K562 (cell line): ENCODE measurements at regions not wholly inside any gene's neighbourhood (a gene's known extent, or its start where the extent isn't known, plus 50 kb on each side); places are given as distances from the start of the nearest gene placed in this dataset.

ENCODE experiments used
- ATAC-seq: fragments of 200-7000 bp; cut with Tn5 transposase; 3 replicates; pipeline ENCODE4 v1.9.1; 2020; ENCODE audit warnings: moderate library complexity
- BruUV-seq: library from RNA; stranded (reverse); fragments of 400-500 nt; replicated peaks from 2 replicates; lab custom pipeline; 2021; lab: Mats Ljungman, UMichigan
- CTCF ChIA-PET: fragments of 300-600 bp; formaldehyde crosslinking; extraction: SDS; loops from one replicate; lab custom pipeline; 2021; ENCODE audit warnings: low intra/inter-chr PET ratio; lab: Yijun Ruan, JAX
- POLR2A ChIA-PET: fragments of 300-600, 350-650 bp; sonication (Branson Sonifier 250); formaldehyde crosslinking; extraction: SDS; loops from one replicate; lab custom pipeline; 2021; ENCODE audit warnings: antibody characterized with exemption, inconsistent platforms; lab: Yijun Ruan, JAX
- DNase-seq, 4 experiments: peaks; one replicate each; pipeline versions ENCODE4 v3.0.0 to v3.0.0-alpha.2; 2011 to 2018; ENCODE audit warnings: low spot score in 3 of 4, mixed read lengths in 3 of 4; ENCODE audit errors: extremely low read depth in 1 of 4
- FAIRE-seq: peaks from 2 replicates; lab custom pipeline; 2011; peaks lifted over from hg19 to GRCh38; lab: Jason Lieb, UNC
- H2AFZ ChIP-seq: 2 replicates; pipeline ENCODE4 v1.6.0; 2011; ENCODE audit warnings: low read depth, low read length, control low read depth, inconsistent platforms
- H3K27ac ChIP-seq: fragments of 200-600 bp; 3 replicates; pipeline ENCODE4 v1.8.0; 2011; ENCODE audit warnings: low read depth, mild to moderate bottlenecking, control low read depth, inconsistent platforms, low read length, moderate library complexity, mixed read lengths; ENCODE audit errors: extremely low read depth
- H3K27me3 ChIP-seq, 2 experiments: fragments of 300-600 bp in 1 of 2; 2 replicates in 1 of 2; 3 replicates in 1 of 2; pipeline versions ENCODE4 v1.6.0 to v1.8.0; 2011; ENCODE audit warnings: inconsistent platforms in 2 of 2, low read length in 2 of 2, mild to moderate bottlenecking in 1 of 2, mixed read lengths in 1 of 2, moderate library complexity in 1 of 2; ENCODE audit not compliant: control insufficient read depth in 2 of 2, insufficient read depth in 2 of 2
- H3K36me3 ChIP-seq: fragments of 300-600 bp; 3 replicates; pipeline ENCODE4 v1.8.0; 2011; ENCODE audit warnings: mild to moderate bottlenecking, low read length, inconsistent platforms; ENCODE audit not compliant: control insufficient read depth, insufficient read depth
- H3K4me1 ChIP-seq, 2 experiments: fragments of 200-600 bp in 1 of 2; replicated peaks in 1 of 2; 2 replicates in 1 of 2; 3 replicates in 1 of 2; pipeline versions ENCODE4 v1.5.1 to v1.8.0; 2011; ENCODE audit warnings: inconsistent platforms in 2 of 2, low read length in 2 of 2, mild to moderate bottlenecking in 1 of 2, mixed read lengths in 1 of 2, moderate library complexity in 1 of 2; ENCODE audit not compliant: control insufficient read depth in 2 of 2, insufficient read depth in 2 of 2
- H3K4me2 ChIP-seq: 2 replicates; pipeline ENCODE4 v1.6.1; 2011; ENCODE audit warnings: low read length, control low read depth, inconsistent platforms, mixed read lengths; ENCODE audit not compliant: insufficient read depth
- H3K4me3 ChIP-seq: fragments of 200-600 bp; sonication (generic), shearing (Covaris generic); 2 replicates; pipeline ENCODE4 v1.5.1; 2016; ENCODE audit warnings: control low read depth, inconsistent platforms
- H3K79me2 ChIP-seq: fragments of 200-600 bp; 3 replicates; pipeline ENCODE4 v1.8.0; 2011; ENCODE audit warnings: low read length, inconsistent platforms; ENCODE audit not compliant: control insufficient read depth, insufficient read depth
- H3K9ac ChIP-seq, 2 experiments: 2 replicates each; pipeline versions ENCODE4 v1.6.0 to v1.6.1; 2011; ENCODE audit warnings: low read depth in 2 of 2, low read length in 2 of 2, control low read depth in 1 of 2, inconsistent platforms in 1 of 2, mild to moderate bottlenecking in 1 of 2, mixed read lengths in 1 of 2; ENCODE audit not compliant: insufficient read depth in 1 of 2
- H3K9me1 ChIP-seq: one replicate; pipeline ENCODE4 v1.6.0; 2011; ENCODE audit warnings: inconsistent platforms, mild to moderate bottlenecking, low read length, moderate library complexity; ENCODE audit not compliant: control insufficient read depth, insufficient read depth
- H3K9me3 ChIP-seq: replicated peaks from 2 replicates; pipeline ENCODE4 v1.5.1; 2011; ENCODE audit warnings: low read depth, low read length, inconsistent platforms; ENCODE audit not compliant: control insufficient read depth, insufficient read depth
- H4K20me1 ChIP-seq: replicated peaks from 2 replicates; pipeline ENCODE4 v1.6.1; 2011; ENCODE audit warnings: low read length, inconsistent platforms, mixed read lengths; ENCODE audit not compliant: control insufficient read depth, insufficient read depth
- CHD1 ChIP-seq: fragments of 200-600 bp; sonication (generic); IDR thresholded peaks from one replicate; pipeline ENCODE4 v1.6.1; 2012; ENCODE audit warnings: mild to moderate bottlenecking, moderate library complexity, low read length, inconsistent platforms
- EGR1 ChIP-seq: fragments of 450-650 bp; conservative IDR thresholded peaks from 2 replicates; pipeline ENCODE4 v1.6.1; 2017; ENCODE audit warnings: mild to moderate bottlenecking
- KAT8 ChIP-seq: fragments of 450-650 bp; IDR thresholded peaks from 2 replicates; pipeline ENCODE4 v1.6.1; 2016; ENCODE audit warnings: low read depth, mild to moderate bottlenecking
- MCM3 ChIP-seq: fragments of 450-650 bp; IDR thresholded peaks from 2 replicates; pipeline ENCODE4 v1.6.1; 2016
- MED1 ChIP-seq: sonication (generic); formaldehyde crosslinking; IDR thresholded peaks from 2 replicates; pipeline ENCODE4 v1.8.1; 2023; ENCODE audit warnings: missing genetic modification reagents, borderline replicate concordance
- NCOR1 ChIP-seq: fragments of 450-650 bp; IDR thresholded peaks from 2 replicates; pipeline ENCODE4 v1.6.1; 2016; ENCODE audit warnings: mild to moderate bottlenecking, moderate library complexity
- NFRKB ChIP-seq: fragments of 450-650 bp; IDR thresholded peaks from 2 replicates; pipeline ENCODE4 v1.6.1; 2016; ENCODE audit warnings: low read depth
- PHF21A ChIP-seq: fragments of 450-650 bp; IDR thresholded peaks from 2 replicates; pipeline ENCODE4 v1.6.1; 2017; ENCODE audit warnings: low read depth, borderline replicate concordance
- ZNF253 ChIP-seq: fragments of 250-450 bp; sonication (Bioruptor Pico); conservative IDR thresholded peaks from 2 replicates; pipeline ENCODE4 v1.6.1; 2021; ENCODE audit warnings: mild to moderate bottlenecking
- WGBS: fragments of 100-300 bp; shearing (Covaris generic); methylation state at CpG from one replicate; pipeline ENCODE4 v1.1.6; 2016; ENCODE audit warnings: low coverage, mixed read lengths; ENCODE audit not compliant: insufficient coverage; ENCODE audit errors: missing lambda C conversion rate; 5-methylcytosine and 5-hydroxymethylcytosine counted together
- in situ Hi-C: fragments of 300-500 bp; cut with MboI; formaldehyde crosslinking; loops from 4 replicates; pipeline ENCODE4 v1.15.0; 2018; ENCODE audit warnings: inconsistent platforms, mixed read lengths
- intact Hi-C: fragments of 100-400 bp; cut with micrococcal nuclease; formaldehyde crosslinking; loops from 2 replicates; pipeline ENCODE4 v1.14.2; 2022
- TF ChIP-seq, protein P1 (sequence below): fragments of 200-800 bp; sonication (Bioruptor generic); IDR thresholded peaks from 2 replicates; pipeline ENCODE4 v1.6.1; 2017; ENCODE audit warnings: missing genetic modification characterization, missing compliant biosample characterization

DNA sequence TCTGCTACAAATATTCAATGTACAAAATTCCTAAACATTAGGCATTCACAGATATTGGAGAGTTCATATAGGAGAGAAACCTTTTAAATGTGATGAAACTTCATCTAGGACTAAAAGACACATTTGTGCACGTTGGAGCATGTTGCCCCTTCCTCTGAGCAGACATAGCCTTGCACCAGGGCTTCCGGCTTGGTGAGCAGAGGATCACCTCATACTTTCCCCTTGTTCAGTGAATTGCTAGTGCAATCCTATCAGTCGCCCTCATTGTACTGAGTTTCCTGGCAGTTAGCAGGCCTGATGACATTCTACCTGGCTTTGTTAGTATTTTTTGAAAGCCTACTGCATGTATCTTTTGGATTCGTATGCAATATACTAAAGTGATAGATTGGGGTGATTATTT, 466.2 kb downstream of the SPRY1 start:
- ATAC-seq (no peak), FAIRE-seq (no peak), DNase-seq (no peak)
- Histone ChIP-seq H3K27me3 (no peaks in the 10 kb centered on the region), H4K20me1 (no peaks in the 10 kb centered on the region), H2AFZ (no peak overlapping the region), H3K4me2 (no peak overlapping the region), H3K79me2 (no peaks in the 10 kb centered on the region), H3K9me3 (no peaks in the 10 kb centered on the region), H3K36me3 (no peaks in the 10 kb centered on the region), H3K4me1 (no peaks in the 10 kb centered on the region), H3K9me1 (no peaks in the 10 kb centered on the region), H3K27ac (no peak overlapping the region), H3K4me3 (no peak overlapping the region), H3K9ac (no peak overlapping the region)
- intact Hi-C loops (no loop called here), in situ Hi-C loops (no loop called here)
- no TSS peak for BruUV-seq
- WGBS = 4% methylated on average over 4 of the region's 4 CpGs
- ChIA-PET POLR2A (no interaction called here), CTCF (no interaction called here)
- TF ChIP-seq MCM3 = no peak
- no peak for TF ChIP-seq NCOR1
- TF ChIP-seq CHD1 = no peak
- TF ChIP-seq MED1 (CRISPR knock-in tag) = no peak
- TF ChIP-seq EGR1 = no peak
- TF ChIP-seq NFRKB = no peak
- no peak for TF ChIP-seq KAT8
- no peak for TF ChIP-seq ZNF253
- TF ChIP-seq, protein P1, sequence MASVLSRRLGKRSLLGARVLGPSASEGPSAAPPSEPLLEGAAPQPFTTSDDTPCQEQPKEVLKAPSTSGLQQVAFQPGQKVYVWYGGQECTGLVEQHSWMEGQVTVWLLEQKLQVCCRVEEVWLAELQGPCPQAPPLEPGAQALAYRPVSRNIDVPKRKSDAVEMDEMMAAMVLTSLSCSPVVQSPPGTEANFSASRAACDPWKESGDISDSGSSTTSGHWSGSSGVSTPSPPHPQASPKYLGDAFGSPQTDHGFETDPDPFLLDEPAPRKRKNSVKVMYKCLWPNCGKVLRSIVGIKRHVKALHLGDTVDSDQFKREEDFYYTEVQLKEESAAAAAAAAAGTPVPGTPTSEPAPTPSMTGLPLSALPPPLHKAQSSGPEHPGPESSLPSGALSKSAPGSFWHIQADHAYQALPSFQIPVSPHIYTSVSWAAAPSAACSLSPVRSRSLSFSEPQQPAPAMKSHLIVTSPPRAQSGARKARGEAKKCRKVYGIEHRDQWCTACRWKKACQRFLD (CRISPR knock-in tag) = no peak
- no peak for TF ChIP-seq PHF21A
